GM18499 (cell line): ENCODE measurements at regions not wholly inside any gene's neighbourhood (a gene's known extent, or its start where the extent isn't known, plus 50 kb on each side); places are given as distances from the start of the nearest gene placed in this dataset.
"Not testable (repeated sequence)": the region's sequence is repeated elsewhere in the genome, so short reads cannot be mapped to it uniquely, and the experiment has no call there.

Experiments
- ATAC-seq: cut with Tn5 transposase; IDR thresholded peaks from one replicate; pipeline ENCODE4 v1.9.1; 2021; ENCODE audit warnings: moderate number of reproducible peaks; ENCODE audit not compliant: insufficient read depth, unreplicated experiment

DNA sequence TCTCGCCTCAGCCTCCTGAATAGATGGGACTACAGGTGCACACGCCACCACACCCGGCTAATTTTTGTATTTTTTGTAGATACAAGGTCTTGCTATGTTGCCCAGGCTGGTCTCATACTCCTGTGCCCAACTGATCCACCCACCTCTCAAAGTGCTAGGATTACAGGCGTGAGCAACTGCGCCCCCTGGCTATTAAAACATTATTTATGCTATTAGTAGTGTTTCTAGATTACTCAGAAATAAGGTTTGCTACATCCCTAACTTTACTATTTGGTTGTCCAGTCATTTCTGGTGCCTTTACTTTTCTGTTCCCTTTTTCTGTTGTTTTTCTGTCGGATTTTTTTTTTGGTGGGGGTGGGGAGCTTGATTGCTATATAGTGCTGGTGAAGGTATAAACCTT lies 393.6 kb upstream of the TPM1 start:
- no peak for ATAC-seq

DNA sequence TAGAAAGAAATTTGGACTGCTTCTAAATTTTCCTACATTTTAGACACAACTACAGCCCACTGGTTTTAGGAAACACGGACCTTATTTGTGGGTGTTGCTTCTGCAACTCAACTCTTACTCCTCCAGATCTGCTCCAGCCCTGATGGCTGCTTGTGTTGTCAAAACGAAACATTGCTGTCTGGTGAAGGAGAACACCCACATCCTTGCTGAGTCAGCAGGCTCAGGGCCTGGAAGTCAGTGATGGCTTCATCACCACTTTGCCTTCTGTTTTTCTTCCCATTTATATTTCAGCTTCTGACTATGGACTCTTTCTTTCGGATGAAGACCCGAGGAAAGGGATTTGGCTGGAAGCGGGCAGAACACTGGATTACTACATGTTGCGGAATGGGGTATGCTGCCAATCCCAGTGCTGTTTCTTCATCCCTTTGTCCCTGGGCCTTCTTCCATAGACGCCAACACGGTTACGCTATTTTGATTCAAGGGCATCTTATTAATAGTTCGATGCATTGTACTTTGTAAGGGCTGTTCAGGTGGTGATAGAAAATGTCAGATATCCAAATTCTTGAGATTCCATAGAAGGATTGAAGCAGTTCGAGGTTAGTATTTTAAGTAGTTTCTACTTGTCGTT lies 392.6 kb upstream of the TPM1 start:
- no peak for ATAC-seq

DNA sequence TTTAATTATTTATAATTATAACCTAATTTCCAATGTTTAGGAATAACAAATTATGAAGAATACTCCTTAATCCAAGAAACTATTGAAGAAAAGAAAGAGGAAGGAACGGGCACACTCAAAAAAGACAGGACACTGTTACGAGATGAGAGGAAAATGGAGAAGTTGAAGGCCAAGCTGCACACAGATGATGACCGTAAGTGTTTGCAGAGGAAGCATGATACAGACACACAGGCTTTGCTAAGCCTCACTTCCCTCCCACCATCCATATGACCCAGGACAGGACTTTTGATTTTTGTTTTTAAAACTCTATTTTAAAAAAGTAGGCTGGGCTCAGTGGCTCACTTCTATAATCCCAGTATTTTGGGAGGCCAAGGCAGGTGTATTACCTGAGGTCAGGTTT lies 389.4 kb upstream of the TPM1 start:
- no peak for ATAC-seq

DNA sequence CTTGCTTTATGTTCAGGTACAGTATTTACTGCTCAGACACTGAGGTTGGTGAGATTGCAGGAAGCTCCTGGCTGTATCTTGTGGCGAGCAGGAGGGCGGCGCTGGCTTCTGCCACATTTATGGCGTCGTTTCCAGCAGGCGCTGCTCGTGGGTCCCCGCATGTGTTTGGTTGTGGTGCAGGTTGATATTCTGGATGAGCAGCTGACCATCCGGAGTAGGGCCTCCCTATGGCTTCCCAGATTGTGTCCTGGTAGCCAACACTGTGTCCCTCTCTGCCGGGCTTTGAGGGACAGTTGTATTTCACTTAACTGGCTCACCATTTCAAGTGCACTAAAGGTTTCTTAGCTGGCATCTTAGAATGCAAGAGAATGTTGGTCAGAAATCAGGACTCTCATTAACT lies 386.5 kb upstream of the TPM1 start:
- no peak for ATAC-seq

DNA sequence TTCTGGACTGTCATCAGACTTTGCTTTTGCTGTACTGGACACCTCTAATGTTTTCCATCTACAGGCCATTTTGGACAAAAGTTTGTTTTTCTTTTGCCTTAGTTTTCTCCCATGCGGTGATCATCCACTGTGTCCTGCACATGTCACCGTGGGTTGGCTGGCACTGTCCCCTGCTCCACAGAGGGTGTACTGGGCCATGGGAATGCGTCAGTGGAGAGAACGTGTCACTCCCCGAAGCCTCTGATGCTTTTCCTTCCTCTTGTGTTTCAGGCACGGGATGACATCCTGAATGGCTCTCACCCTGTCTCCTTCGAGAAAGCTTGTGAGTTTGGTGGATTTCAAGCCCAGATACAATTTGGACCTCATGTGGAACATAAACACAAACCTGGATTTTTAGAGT lies 385.0 kb upstream of the TPM1 start:
- not testable (repeated sequence) for ATAC-seq

DNA sequence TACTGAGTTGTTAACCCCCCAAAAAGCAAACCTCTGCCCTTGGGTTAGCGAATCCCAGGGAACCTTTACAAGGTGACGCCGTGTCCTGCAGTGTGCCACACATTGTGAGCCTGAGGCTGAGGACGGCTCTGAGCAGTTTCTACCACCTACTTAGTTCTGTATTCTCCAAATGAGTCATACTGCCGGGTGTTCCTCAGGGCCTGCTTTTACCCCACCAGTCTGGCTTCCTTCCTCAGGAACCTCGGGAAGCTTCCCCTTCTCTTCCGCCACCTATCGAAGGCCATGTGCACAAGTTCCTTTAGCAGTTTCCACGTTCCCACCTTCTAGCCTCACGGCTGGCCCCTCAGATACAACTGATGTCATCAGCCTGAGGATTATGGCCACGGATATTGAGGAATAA lies 384.0 kb upstream of the TPM1 start:
- no peak for ATAC-seq

DNA sequence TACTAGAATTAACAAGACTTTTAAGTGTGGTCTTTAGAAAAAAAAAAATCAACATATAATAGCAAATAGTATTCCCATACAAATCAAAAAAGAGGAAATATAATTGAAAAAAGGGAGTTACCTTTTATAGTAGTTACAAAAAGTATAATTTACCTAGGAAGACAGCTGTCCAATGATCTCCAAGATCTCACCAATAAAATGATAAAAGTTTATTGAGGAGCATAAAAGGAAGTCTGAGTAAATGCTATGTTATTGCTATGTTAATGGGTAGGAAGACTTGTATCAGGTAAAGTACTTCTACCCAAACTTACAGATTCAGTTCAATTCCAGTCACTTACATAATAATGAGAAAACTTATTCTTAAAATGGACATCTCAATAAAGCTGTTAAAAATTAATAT lies 379.0 kb upstream of the TPM1 start:
- no peak for ATAC-seq

DNA sequence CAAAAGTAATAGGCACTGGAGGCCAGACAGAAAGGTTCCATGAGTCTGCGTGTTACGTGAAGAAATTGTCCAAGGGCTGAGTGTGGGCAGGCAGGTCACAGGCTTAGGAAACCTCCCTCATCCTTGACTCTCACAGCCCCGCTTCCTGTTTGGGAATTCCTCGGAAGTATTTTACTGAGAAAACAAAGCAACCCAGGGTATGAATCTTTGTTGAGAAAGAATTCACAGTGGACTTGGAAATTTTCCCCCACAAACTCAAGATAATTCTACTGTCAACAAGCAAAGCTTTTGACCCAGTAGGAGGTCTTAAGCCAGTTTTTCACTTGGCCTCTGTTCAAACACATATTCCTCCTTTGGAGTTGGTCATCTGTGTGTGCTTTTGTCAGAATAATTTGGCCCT lies 377.1 kb upstream of the TPM1 start:
- no peak for ATAC-seq

DNA sequence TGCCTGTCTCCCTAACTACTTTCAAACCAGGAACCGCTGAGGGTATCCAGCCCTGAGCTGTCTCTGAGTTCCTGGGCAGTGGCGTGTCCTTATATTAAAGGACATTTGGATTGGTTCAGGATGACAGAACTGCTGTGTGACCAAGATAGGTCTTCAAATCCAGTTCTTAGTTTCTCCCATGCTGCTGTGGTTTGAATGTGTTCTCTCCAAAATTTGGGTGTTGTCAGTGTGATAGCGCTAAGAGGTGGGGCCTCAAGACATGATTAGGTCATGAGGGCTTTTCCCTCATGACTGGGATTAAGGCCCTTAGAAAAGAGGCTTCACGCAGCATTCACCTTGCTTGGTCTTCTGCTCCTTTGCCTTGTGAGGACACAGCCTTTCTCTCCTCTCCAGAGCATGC lies 376.5 kb upstream of the TPM1 start:
- no peak for ATAC-seq

DNA sequence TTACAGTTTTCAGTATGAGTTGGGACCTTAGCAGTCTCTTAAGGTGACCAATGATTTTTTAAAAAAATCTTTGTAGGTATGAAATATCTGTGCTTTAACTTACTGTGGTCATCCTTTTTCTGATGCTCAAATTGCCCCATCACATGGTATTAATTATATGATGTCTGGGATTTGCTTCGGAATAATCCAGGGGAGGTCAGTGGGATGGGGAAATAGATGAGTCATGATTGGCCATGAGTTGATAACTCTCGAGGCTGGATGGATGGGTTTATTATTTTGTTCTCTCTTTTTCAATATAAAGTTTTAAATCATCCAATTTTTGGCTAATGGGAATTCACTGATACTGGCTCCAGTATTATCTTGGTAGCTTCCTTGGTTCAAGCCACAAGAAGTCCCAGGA lies 370.3 kb upstream of the TPM1 start:
- no peak for ATAC-seq

DNA sequence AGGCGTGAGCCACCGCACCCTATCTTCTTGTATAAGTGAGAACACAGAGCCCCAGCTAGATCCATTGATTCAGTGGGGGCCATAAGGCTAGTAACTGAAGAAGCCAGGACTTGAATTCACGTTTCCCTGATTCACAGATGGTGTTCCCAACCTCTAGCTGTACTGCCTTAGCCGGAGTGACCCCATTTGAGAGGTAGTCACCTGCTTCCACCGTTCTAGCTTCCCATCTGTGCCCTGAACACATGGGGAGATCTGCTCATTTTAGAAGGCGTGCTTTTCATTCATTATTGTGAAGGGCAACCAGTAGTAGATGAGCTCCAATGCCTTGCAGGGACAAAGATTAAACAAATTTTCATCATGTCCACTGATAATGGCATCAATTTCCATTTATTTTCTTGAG lies 365.7 kb upstream of the TPM1 start:
- no peak for ATAC-seq

DNA sequence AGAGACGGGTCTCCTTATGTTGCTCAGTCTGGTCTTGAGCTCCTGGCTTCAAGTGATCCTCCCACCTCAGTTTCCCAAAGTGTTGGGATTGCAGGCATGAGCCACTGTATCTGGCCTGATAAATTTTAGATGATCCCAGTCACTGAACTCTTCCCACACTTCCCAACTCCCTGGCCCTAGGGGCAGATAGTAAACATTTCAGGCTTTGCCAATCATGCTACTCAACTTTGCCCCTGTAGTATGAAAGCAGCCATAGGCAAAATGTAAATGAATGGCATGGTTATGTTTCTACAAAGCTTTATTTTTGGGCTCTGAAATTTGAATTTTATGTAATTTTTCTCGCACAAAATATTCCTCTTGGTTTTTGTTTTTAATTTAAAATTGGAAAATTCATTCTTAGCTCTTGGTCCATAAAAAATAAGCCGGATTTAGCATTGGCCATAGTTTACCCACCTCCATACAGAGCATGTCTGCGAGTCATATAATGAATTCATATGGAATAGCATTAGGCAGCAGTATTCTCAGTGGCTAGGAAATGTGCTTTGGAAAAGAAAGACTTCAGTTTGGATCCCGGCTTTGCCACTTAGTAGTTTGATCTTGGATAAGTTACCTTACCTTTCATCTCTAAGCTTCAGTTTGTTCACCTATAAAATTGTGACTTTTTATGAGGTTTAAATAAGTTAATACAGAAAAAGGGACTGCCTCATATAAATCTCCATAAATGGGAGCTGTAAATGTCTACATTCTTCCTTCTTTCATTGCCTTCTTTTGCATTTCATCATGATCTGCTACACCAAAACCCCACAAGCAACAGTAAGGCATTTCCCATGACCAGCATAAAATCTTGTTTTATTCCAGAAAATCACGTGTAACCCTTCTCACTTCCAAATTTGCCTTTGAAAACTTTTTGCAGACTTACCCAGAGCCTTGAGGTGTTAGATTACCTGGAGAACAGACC lies 360.3 kb upstream of the TPM1 start:
- no peak for ATAC-seq

DNA sequence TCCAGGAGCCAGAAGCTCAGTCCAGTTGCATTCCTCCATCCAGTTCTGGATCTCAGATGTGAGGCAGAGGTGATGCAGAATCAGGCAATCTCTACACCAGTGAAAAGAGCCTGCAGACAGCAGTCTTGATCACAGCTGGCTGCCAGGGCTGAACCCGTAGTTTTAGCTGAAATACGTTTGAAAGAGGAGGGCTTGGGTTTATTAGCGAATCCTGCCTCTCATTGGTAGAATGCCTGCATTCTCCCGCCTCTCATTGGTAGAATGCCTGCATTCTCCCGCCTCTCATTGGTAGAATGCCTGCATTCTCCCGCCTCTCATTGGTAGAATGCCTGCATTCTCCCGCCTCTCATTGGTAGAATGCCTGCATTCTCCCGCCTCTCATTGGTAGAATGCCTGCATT lies 359.4 kb upstream of the TPM1 start:
- ATAC-seq = not testable (repeated sequence)

DNA sequence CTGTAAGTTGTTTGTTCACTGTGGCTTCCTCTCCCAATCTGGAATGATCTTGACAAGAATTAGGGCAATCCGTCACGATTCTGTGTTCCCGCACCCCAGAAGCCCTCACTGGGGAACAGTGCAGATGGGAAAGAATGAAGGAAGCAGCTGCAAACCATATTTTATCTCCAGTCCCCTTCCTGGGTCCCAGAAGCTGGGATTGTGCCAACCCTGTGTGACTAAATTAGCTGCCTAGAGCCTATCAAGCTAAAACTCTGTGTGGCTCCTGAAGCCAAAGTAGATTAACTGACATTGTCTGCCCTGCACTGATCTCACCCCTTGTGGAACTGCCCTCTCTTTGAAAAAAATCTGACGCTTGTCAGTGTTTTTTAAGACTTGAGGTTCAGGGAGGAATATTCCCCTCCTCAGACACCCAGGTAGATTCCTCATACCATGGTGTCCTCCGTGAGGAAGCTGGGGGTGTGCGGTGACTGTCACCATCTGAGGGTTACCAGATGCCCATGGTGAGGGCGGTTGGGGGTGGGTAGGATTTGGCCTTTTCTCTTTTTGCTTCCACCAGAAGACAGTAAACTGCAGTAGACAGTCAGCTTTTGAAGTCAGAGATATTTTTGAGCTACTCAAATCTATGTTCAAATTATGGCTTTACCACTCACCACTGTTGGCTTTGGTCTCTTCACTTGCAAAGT lies 358.3 kb upstream of the TPM1 start:
- no peak for ATAC-seq

DNA sequence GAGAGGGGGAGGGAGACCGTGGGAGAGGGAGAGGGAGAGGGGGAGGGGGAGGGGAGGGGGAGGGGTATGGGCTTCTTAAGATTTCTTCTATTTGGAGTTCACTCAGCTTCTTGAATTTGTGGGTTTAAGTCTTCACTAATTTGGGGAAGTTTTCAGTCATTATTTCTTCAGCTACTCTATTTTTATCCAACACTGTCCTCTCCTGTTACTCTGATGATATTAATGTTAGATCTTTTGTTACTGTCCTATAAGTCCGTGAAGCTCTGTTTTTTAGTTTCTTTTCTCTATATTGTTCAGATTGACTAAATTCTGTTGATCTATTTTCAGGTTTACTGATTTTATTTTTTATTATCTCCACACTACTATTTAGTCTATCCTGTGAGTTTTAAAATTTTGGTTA lies 351.5 kb upstream of the TPM1 start:
- ATAC-seq = no peak

DNA sequence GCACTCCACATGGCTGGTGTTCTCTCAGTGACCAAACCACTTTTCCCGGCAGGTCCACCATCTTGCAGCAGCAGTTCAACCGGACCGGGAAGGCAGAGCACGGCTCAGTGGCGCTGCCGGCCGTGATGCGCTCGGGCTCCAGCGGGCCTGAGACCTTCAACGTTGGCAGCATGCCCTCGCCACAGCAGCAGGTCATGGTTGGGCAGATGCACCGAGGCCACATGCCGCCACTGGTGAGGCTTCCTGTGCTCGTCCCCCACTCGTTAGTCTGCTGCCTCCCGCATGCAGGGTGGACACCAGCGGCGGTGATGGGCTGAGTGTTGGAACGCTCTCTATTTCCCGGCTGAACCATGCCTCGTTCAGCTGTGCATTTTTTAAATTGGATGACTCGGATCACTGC lies 344.9 kb upstream of the TPM1 start:
- no peak for ATAC-seq

DNA sequence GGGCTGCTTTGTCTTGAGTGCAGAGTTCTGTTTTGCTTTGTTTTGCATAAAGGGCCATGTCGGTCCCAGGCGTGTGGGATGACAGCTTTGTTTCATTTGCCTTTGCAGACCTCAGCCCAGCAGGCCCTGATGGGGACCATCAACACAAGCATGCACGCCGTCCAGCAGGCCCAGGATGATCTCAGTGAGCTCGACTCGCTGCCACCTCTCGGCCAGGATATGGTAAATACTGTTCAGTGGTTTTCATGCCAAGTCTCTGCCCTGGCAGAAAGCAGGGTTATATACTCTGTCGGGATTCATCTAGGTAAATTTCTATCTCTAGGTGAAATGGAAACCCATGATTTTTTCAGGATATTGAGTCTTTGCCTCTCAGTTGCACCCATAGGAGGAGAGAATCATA lies 343.9 kb upstream of the TPM1 start:
- no peak for ATAC-seq

DNA sequence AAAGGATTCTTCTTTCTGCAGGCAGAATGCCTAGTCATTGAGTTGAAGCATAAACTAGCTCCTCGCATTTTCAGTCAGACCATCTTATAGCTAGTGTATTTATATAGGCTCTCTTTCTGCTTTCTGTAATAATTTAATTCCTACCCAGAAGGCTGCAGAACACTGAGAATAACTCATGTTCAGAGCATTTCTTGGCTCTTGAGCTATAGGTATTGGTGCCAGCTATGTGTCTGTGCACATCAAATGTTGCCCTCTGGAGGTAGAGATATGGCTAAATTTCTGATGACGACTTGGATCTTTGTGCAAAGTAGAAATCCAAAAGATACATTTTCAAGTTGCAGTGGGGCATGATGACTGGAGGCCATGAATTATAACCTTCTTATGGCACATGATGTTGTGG lies 336.2 kb upstream of the TPM1 start:
- ATAC-seq = no peak

DNA sequence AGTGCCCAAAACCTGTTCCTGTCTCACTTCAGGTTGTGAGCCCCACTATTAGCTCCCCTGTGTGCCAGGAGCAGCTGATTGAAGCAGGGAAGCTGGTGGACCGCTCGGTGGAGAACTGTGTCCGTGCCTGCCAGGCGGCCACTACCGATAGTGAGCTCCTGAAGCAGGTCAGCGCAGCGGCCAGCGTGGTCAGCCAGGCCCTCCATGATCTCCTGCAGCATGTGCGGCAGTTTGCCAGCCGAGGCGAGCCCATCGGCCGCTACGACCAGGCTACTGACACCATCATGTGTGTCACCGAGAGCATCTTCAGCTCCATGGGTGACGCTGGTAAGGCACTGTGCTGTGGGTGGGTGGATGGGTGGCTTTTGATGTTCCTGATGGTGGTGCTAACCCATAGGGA lies 334.1 kb upstream of the TPM1 start:
- ATAC-seq = no peak

DNA sequence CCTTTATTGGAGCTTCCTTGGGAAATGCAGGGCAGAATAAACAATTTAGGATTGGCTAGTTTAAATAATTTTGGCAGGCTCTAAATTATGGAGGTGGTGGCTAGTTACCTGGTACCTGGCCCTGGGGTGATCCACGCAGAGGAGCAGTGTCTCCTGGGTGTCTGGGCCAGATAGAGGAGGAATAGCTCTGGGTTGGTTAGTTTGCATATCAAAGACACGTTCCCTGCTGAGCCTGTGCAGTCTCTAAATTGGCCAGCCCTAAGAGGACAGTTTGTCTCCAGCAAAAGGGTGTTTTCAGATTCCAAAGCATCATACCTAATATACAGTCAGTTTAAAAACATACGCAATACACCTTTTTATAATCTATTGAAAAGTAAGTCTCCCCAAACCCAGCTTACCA lies 333.3 kb upstream of the TPM1 start:
- no peak for ATAC-seq

DNA sequence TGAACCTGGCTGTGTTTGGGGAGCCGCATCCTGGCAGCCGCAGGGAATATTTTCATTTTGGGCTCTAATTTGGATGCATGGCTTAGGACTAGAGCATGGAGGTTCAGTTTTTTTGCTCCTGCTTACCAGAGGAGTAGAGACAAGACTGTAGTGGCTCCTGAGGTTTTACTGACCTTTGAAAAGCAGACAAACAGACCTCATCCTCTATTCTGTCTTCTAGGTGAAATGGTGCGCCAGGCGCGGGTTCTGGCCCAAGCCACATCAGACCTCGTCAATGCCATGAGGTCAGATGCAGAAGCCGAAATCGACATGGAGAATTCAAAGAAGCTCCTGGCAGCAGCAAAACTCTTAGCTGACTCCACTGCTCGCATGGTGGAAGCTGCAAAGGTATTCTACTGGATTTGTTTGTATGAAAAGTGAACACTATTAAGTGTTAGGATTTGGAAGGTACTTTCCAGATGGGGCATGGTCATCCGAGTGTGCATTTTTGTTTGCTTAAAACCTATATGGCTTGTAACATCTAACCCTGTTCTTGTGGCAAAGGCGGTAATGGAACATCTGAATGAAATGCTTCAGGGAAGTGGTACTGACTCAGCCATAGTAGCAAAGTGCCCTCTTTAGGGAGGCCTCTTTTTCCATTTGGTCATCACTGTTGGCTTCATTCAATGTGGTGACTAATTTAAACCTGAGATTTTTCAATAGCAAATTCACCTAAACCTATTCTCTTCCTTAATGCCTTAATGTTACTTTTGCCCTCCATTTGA lies 330.7 kb upstream of the TPM1 start:
- ATAC-seq = no peak
